Hippocampal formation (tissue), 2 donors: ENCODE measurements at regions not wholly inside any gene's neighbourhood (a gene's known extent, or its start where the extent isn't known, plus 50 kb on each side); places are given as distances from the start of the nearest gene placed in this dataset.
"Not testable (repeated sequence)": the region's sequence is repeated elsewhere in the genome, so short reads cannot be mapped to it uniquely, and the experiment has no call there.

Source experiments
- DNase-seq, 2 donors: peaks; one replicate each; lab custom pipeline; 2025; lab: John Stamatoyannopoulos, UW

- DNase-seq = no peak
Observed at GRCh38 chr5:138647794-138648410, 72.7 kb upstream of the HSPA9 start.

GRCh38 chr5:138647261-138647788, 72.1 kb upstream of the HSPA9 start:
- no peak for DNase-seq

GRCh38 chr5:138646671-138647070, 71.5 kb upstream of the HSPA9 start:
- no peak for DNase-seq

GRCh38 chr5:138645778-138646575, 70.8 kb upstream of the HSPA9 start:
- peak in 1 of 2 donors; percentile 28 for DNase-seq

- DNase-seq = no peak
Observed at GRCh38 chr5:138643040-138643791, 68.0 kb upstream of the HSPA9 start.

GRCh38 chr5:138641547-138642298, 66.5 kb upstream of the HSPA9 start:
- peak; percentile 24 to 58 for DNase-seq

DNA sequence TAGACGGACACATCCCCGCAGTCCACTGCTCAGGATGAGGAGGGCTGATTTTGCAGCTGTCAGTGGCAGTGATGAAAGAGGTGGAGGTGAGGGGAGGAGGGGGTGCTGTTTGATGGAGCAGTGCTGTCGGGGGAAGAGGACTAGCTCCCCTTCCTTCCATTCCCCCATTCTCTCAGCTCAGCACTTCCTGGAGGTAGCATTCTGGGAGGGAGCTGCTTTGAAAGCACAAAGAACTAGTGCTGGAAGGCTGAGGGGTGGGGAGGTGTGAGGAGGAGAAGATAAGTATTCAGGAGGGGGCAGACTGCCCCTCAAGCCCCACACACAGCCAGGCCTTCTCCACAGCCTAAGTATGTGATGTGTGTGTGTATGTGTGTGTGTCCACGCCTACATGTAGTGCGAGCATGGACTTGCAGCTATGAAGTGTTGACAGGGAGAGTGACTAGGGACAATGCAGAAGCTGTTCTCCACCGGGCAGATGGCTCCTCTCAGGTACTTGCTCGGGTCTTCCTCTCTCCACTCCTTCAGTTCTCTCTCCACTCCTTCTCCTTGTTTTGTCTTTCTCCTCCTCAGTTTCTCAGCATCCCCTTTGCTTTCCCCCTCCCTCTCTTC, 65.5 kb upstream of the HSPA9 start:
- no peak for DNase-seq

GRCh38 chr5:138640138-138640537, 64.9 kb upstream of the HSPA9 start:
- DNase-seq = no peak

GRCh38 chr5:138639326-138639725, 64.1 kb upstream of the HSPA9 start:
- no peak for DNase-seq

DNA sequence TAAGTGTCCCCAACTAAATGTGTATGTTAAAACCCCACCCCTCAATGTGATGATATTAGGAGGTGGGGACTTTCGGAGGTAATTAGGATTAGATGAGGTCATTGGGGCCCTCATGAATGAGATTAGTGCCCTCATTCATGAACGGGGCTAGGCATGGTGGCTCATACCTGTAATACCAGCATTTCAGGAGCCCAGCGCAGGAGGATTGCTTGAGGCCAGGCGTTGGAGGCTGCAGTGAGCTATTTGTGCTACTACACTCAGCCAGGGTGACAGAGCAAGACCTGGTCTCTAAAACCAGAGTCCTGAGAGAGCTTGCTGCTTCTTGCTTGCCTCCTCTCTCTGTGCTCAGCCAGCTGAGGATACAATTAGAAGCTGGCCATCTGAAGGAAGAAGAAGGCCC, 62.1 kb upstream of the HSPA9 start:
- DNase-seq = no peak

DNA sequence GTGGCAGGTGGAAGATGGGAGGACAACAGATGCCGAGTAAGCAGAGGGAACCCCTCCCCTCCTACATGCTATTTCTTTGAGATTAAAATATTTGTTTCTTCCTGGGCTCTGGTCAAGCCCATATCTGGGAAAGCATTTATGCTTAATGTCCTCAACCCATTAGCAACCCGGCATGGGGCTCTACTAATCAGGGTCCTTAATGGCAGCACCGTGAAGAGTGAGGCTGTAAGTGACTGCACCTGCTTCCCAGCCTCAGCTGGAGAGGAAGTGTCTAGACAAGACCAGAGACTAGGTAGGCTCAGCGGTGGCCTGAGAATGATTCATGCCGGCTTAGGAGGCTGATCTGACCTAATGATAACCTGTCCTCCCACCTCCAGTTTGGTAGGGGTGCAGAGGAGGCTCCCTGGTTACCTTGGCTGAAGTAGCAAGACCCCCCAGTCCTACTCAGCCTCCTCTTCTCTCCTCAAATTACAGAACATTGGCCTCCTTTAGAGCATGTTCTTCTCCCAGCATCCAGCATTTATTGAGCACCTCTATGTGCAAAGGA, 61.3 kb upstream of the HSPA9 start:
- DNase-seq = no peak

GRCh38 chr5:138635708-138636107, 60.5 kb upstream of the HSPA9 start:
- DNase-seq = no peak

- DNase-seq = no peak
Observed at GRCh38 chr5:138635265-138635664, 60.1 kb upstream of the HSPA9 start.

DNA sequence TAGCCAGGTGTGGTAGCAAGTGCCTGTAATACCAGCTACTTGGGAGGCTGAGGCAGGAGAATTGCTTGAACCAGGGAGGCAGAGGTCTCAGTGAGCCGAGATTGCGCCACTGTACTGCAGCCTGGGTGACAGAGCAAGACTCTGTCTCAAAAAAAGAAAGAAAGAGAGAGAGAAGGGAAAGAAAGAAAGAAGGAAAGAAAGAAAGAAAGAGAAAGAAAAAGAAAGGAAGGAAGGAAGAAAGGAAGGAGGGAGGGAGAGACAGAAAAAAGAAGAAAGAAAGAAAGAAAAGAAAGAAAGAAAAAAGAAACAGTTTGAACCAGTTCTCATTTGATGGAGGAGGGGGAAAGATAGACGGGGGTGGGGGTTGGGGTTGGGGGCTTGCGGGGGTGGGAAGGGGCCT, 59.6 kb upstream of the HSPA9 start:
- not testable (repeated sequence) for DNase-seq

- DNase-seq = peak; percentile 48 to 80
Observed at GRCh38 chr5:138632900-138633489, 57.8 kb upstream of the HSPA9 start.

- DNase-seq = no peak
Observed at GRCh38 chr5:138631096-138631928, 56.1 kb upstream of the HSPA9 start.

- no peak for DNase-seq
Observed at GRCh38 chr5:138629392-138629791, 54.2 kb upstream of the HSPA9 start.

DNA sequence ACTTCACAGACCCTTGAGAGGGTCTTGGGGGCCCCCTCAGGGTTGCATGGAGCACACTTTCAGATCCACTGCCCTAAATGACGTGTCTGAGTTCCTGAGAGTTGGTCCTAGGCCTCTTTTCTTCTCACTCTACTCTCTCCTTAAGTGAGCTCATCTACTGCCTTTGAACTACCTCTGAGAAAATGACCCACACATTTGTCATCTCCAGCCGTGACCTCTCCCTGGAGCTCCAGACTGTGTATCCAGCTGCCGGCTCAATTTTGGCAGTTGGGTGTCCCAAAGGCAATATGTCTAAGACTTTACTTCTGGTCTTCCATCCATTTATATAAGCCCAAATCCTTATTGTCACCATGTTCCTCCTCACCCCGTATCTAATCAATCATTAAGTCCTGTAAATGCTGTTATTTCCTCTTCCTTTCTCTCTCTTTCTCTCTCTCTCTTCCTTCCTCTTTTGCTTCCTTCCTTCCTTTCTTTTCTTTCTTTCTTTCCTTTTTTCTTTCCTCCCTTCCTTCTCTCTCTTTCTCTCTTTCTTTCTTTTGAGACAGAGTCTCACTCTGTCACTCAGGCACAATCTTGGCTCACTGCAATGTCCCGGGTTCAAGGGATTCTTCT, 51.2 kb upstream of the HSPA9 start:
- DNase-seq = no peak

GRCh38 chr5:138625134-138625533, 49.9 kb upstream of the HSPA9 start:
- DNase-seq = no peak
